T-helper 1 cell treated with Interleukin-12 subunit alpha and Interleukin-12 subunit beta and Interleukin-4 antibody, amounts not matched to agents 30 ng/mL and 1 ng/mL, for 36 hours (primary cell): ENCODE measurements at regions not wholly inside any gene's neighbourhood (a gene's known extent, or its start where the extent isn't known, plus 50 kb on each side); places are given as distances from the start of the nearest gene placed in this dataset.
"Not testable (repeated sequence)": the region's sequence is repeated elsewhere in the genome, so short reads cannot be mapped to it uniquely, and the experiment has no call there.

ENCODE experiments used
- intact Hi-C: fragments of 100-400 bp; cut with micrococcal nuclease; formaldehyde crosslinking; loops from one replicate; pipeline ENCODE4 v1.15.1; 2024

GRCh38 chr20:1825938-1826445 lies 69.2 kb upstream of the SIRPA start:
- intact Hi-C loops = no loop called here

GRCh38 chr20:1825507-1825906 lies 69.7 kb upstream of the SIRPA start:
- intact Hi-C loops = no loop called here

GRCh38 chr20:1824834-1825233 lies 70.4 kb upstream of the SIRPA start:
- intact Hi-C loops = no loop called here

- intact Hi-C loops = no loop called here
Measured at GRCh38 chr20:1824181-1824580, 71.0 kb upstream of the SIRPA start.

DNA sequence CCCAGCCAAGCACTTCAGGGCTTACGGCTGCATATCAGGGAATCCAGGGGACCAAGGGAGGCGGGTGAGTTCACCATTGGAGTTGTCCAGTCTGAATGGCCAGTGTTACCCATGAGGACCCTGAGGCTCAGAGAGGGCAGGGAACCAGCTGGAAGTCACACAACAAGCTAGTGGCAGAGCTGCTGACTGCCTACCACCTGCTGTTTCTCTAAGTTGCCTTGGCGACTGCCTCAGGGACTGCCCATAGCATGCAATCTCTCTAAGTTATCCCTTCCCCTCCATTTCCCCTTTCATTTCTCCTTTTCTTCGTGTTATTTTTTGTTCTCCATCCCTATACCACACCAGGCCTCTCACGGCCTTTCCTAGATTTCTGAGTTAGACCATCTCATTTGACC lies 71.8 kb upstream of the SIRPA start:
- intact Hi-C loops = no loop called here

- intact Hi-C loops = no loop called here
Measured at GRCh38 chr20:1822564-1823449, 72.4 kb upstream of the SIRPA start.

GRCh38 chr20:1820138-1821079 lies 74.8 kb upstream of the SIRPA start:
- intact Hi-C loops = no loop called here

DNA sequence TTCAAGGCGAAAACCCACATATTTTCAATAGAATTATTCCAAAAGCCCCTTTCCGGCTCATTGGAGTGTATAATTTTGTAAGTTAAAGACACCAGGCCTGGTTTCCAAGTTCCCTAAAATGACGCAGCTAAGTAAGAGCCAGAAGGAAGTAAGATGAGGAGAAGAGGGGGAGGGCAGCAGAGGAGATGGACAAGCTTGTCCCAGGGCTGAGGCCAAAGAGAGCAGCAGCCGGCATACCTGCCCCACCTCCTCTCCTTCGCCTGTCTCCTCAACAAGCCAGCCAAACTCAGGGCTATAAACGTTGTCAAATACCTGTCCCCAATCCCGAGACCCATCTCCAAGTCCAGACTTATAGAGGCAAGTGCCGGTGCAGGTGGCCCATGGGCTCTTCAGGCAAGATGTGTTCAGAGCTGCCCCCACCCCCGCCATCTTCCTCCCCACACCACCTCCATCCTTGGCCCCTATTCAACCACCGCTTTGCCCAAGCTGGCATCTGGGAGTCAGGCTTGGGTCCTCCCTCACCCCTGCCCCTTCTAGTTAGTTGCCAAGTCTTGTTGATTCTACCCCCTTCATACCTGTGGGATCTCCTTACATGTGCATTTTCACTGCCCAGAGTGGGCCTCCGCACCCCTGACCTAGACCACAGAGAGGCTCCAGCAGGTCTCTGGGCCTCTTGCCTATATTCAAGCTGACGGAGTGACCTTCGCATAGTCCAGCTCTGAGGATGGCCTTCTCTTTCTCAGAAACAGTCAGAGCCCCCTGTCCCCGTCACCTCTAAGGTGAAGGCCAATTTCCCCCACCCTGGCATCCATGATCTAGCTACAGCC lies 75.7 kb upstream of the SIRPA start:
- intact Hi-C loops = no loop called here

DNA sequence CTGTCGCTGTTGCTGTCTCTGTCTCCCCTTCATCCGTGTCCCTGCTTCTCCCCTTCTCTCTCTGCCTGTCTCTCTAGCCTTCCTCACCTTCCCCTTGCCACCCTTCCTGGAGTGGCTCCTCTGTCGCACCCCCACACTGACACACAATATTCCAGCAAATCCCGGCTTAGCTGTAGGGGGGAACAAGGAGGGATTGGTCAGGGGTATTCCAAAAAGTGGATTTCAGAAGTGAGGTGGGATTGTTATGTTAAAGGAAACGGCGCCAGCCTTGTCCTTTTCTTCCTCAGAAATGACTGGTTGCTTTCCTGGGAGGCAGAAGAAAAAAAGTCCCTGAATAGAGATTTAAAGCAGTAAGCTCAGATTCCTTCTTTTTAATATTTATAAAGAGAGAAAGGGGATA lies 76.3 kb upstream of the SIRPA start:
- intact Hi-C loops = no loop called here

GRCh38 chr20:1818247-1818840 lies 76.9 kb upstream of the SIRPA start:
- intact Hi-C loops = no loop called here

- intact Hi-C loops = no loop called here
Measured at GRCh38 chr20:1817577-1818211, 77.5 kb upstream of the SIRPA start.

DNA sequence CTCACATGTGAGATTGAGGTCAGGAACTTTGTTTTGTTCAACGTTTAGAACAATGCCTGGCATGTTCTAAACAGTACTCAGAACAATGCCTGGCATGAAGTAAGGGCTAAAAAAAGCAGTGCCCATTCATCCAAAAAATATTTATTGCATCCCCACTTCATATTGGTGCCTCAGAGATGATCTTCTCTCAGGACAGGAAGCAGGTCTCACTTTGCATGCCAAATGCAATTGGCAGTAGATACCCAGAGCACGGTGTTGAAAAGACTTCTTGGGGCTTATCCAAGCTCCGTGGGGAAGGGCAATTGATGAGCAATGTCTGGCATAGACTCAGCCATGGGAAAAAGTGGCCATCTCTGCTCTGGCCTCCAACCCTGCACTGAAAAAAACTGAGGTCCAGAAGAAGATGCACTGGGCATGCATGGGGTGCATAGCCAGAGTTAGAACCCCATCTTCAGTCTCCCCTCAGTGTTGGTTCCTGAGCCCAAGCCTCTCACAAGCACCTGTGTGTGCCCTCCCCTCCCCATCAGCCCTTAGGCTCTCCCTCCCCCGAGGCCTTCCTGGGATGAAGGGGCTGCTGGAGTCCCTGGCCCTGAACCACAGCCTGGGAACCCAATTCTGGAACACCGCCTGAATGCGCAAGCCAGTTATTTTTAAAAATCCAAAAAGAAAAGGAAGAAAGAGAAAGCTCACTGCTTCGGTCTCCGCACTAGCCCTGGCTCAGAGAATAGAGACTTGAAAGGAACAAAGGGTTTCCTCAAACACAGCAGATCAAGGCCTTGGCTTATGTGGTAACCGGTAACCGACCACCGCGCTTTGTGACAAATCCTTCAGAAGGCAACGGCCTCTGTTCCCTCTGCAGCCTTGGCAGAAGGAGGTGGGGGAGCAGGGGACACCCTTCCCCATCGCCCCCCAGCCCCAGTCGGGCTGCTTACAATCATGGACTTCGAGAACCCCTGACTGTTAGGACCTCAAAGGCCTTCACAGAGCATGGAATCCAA lies 78.5 kb upstream of the SIRPA start:
- intact Hi-C loops = no loop called here

- intact Hi-C loops = no loop called here
Measured at GRCh38 chr20:1815502-1816085, 79.6 kb upstream of the SIRPA start.

DNA sequence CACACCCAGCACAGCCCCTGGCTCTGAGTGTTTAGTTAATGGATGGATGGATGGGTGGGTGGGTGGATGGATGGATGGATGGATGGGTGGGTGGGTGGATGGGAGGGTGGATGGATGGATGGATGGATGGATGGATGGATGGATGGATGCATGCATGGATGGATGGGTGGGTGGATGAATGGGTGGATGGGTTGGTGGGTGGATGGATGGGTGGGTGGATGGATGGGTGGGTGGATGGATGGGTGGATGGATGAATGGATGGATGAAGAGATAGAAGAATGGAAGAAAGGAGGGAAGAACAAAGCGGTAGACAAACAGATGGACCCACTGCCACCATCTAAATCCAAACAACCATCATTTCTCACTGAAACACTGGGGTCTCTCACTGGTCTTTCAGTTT lies 80.3 kb upstream of the SIRPA start:
- intact Hi-C loops = not testable (repeated sequence)

- intact Hi-C loops = no loop called here
Measured at GRCh38 chr20:1813674-1814635, 81.3 kb upstream of the SIRPA start.

GRCh38 chr20:1813101-1813529 lies 82.1 kb upstream of the SIRPA start:
- intact Hi-C loops = no loop called here
